ENCODE measurements at regions not wholly inside any gene's neighbourhood (a gene's known extent, or its start where the extent isn't known, plus 50 kb on each side); places are given as distances from the start of the nearest gene placed in this dataset.

GRCh38 chr11:70696076-70696475, 297.7 kb downstream of the CTTN start:
- TF ChIP-seq, protein P1, sequence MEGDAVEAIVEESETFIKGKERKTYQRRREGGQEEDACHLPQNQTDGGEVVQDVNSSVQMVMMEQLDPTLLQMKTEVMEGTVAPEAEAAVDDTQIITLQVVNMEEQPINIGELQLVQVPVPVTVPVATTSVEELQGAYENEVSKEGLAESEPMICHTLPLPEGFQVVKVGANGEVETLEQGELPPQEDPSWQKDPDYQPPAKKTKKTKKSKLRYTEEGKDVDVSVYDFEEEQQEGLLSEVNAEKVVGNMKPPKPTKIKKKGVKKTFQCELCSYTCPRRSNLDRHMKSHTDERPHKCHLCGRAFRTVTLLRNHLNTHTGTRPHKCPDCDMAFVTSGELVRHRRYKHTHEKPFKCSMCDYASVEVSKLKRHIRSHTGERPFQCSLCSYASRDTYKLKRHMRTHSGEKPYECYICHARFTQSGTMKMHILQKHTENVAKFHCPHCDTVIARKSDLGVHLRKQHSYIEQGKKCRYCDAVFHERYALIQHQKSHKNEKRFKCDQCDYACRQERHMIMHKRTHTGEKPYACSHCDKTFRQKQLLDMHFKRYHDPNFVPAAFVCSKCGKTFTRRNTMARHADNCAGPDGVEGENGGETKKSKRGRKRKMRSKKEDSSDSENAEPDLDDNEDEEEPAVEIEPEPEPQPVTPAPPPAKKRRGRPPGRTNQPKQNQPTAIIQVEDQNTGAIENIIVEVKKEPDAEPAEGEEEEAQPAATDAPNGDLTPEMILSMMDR (IDR thresholded peaks at IDR 0.05; ENCODE audit: insufficient read depth, low read depth, low read length): no peak
- TF ChIP-seq EZH2 (IDR thresholded peaks at IDR 0.05; ENCODE audit: insufficient read depth, low read length): no peak
